ENCODE measurements at regions not wholly inside any gene's neighbourhood (a gene's known extent, or its start where the extent isn't known, plus 50 kb on each side); places are given as distances from the start of the nearest gene placed in this dataset.

DNA sequence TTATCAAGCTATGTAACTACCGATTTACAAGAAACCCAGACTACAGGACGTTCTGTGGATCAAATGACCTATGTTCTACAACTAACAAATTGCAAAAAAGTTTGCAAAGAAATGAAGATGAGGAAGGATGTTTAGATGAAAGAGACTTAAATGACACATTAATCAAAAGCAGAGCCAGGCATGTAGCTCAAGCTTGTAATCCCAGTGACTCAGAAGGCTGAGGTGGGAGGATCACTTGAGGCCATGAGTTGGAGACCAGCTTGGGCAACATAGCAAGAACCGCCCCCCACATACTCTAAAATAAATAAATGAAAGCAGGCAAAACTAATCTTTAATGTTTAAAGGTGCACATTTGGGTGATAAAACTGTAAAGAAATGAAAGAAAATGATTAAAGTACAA lies 331.9 kb downstream of the BTG1 start:
- Histone ChIP-seq H3K27ac (ENCODE audit: low read depth in 1 of 2, low read length in 2 of 2) (no peak overlapping the region), H3K36me3 (ENCODE audit: control insufficient read depth in 4 of 4, insufficient read depth in 3 of 4, low read depth in 1 of 4, low read length in 3 of 4) (no peaks in the 10 kb centered on the region), H3K9me3 (ENCODE audit: control insufficient read depth in 4 of 4, low read length in 3 of 4) (no peaks in the 10 kb centered on the region), H3K27me3 (ENCODE audit: control insufficient read depth in 4 of 4, insufficient read depth in 4 of 4, low read length in 3 of 4) (no peaks in the 10 kb centered on the region), H3K4me3 (ENCODE audit: low read depth in 1 of 3, low read length in 3 of 3) (no peak overlapping the region), H3K4me1 (ENCODE audit: control insufficient read depth in 4 of 4, insufficient read depth in 4 of 4, low read length in 3 of 4) (peaks cover 0 to 21% (median 18%) of the 10 kb centered on the region in 4 donors), H3K9ac (ENCODE audit: low read depth in 1 of 2, low read length in 2 of 2) (no peak overlapping the region)
- no peak for DNase-seq (ENCODE audit: low spot score)
- 94% methylated on average over 3 of the region's 3 CpGs for WGBS
- no peak for TF ChIP-seq GABPA (IDR thresholded peaks at IDR 0.05 in 1 of 2, conservative IDR thresholded peaks at IDR 0.05 in 1 of 2)
- TF ChIP-seq, protein P1, sequence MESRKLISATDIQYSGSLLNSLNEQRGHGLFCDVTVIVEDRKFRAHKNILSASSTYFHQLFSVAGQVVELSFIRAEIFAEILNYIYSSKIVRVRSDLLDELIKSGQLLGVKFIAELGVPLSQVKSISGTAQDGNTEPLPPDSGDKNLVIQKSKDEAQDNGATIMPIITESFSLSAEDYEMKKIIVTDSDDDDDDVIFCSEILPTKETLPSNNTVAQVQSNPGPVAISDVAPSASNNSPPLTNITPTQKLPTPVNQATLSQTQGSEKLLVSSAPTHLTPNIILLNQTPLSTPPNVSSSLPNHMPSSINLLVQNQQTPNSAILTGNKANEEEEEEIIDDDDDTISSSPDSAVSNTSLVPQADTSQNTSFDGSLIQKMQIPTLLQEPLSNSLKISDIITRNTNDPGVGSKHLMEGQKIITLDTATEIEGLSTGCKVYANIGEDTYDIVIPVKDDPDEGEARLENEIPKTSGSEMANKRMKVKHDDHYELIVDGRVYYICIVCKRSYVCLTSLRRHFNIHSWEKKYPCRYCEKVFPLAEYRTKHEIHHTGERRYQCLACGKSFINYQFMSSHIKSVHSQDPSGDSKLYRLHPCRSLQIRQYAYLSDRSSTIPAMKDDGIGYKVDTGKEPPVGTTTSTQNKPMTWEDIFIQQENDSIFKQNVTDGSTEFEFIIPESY (IDR thresholded peaks at IDR 0.05): no peak
- TF ChIP-seq, protein P2, sequence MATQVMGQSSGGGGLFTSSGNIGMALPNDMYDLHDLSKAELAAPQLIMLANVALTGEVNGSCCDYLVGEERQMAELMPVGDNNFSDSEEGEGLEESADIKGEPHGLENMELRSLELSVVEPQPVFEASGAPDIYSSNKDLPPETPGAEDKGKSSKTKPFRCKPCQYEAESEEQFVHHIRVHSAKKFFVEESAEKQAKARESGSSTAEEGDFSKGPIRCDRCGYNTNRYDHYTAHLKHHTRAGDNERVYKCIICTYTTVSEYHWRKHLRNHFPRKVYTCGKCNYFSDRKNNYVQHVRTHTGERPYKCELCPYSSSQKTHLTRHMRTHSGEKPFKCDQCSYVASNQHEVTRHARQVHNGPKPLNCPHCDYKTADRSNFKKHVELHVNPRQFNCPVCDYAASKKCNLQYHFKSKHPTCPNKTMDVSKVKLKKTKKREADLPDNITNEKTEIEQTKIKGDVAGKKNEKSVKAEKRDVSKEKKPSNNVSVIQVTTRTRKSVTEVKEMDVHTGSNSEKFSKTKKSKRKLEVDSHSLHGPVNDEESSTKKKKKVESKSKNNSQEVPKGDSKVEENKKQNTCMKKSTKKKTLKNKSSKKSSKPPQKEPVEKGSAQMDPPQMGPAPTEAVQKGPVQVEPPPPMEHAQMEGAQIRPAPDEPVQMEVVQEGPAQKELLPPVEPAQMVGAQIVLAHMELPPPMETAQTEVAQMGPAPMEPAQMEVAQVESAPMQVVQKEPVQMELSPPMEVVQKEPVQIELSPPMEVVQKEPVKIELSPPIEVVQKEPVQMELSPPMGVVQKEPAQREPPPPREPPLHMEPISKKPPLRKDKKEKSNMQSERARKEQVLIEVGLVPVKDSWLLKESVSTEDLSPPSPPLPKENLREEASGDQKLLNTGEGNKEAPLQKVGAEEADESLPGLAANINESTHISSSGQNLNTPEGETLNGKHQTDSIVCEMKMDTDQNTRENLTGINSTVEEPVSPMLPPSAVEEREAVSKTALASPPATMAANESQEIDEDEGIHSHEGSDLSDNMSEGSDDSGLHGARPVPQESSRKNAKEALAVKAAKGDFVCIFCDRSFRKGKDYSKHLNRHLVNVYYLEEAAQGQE (IDR thresholded peaks at IDR 0.05): no peak
- TF ChIP-seq RXRA (IDR thresholded peaks at IDR 0.05): no peak
- no peak for TF ChIP-seq HNF4A (conservative IDR thresholded peaks at IDR 0.05)
- TF ChIP-seq, protein P3, sequence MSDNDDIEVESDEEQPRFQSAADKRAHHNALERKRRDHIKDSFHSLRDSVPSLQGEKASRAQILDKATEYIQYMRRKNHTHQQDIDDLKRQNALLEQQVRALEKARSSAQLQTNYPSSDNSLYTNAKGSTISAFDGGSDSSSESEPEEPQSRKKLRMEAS (IDR thresholded peaks at IDR 0.05): no peak
- TF ChIP-seq, protein P4, sequence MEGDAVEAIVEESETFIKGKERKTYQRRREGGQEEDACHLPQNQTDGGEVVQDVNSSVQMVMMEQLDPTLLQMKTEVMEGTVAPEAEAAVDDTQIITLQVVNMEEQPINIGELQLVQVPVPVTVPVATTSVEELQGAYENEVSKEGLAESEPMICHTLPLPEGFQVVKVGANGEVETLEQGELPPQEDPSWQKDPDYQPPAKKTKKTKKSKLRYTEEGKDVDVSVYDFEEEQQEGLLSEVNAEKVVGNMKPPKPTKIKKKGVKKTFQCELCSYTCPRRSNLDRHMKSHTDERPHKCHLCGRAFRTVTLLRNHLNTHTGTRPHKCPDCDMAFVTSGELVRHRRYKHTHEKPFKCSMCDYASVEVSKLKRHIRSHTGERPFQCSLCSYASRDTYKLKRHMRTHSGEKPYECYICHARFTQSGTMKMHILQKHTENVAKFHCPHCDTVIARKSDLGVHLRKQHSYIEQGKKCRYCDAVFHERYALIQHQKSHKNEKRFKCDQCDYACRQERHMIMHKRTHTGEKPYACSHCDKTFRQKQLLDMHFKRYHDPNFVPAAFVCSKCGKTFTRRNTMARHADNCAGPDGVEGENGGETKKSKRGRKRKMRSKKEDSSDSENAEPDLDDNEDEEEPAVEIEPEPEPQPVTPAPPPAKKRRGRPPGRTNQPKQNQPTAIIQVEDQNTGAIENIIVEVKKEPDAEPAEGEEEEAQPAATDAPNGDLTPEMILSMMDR (IDR thresholded peaks at IDR 0.05; ENCODE audit: low read depth, low read length, missing input control): no peak
- TF ChIP-seq EGR1 (IDR thresholded peaks at IDR 0.05; ENCODE audit: low read depth in 2 of 2): no peak
- no peak for TF ChIP-seq TAF1 (conservative IDR thresholded peaks at IDR 0.05)
- TF ChIP-seq, protein P5, sequence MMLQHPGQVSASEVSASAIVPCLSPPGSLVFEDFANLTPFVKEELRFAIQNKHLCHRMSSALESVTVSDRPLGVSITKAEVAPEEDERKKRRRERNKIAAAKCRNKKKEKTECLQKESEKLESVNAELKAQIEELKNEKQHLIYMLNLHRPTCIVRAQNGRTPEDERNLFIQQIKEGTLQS (IDR thresholded peaks at IDR 0.05): no peak
- TF ChIP-seq YY1 (IDR thresholded peaks at IDR 0.05): no peak
- no peak for TF ChIP-seq FOXA1 (IDR thresholded peaks at IDR 0.05)
- no peak for TF ChIP-seq JUND (IDR thresholded peaks at IDR 0.05)
- TF ChIP-seq SP1 (IDR thresholded peaks at IDR 0.05): no peak
- TF ChIP-seq HNF4G (IDR thresholded peaks at IDR 0.05): no peak
- TF ChIP-seq RAD21 (IDR thresholded peaks at IDR 0.05): no peak
- TF ChIP-seq FOXA2 (IDR thresholded peaks at IDR 0.05): no peak
- no peak for TF ChIP-seq NR2F2 (IDR thresholded peaks at IDR 0.05)

All from liver (tissue), 8 donors.